H9 (cell line): ENCODE measurements at regions not wholly inside any gene's neighbourhood (a gene's known extent, or its start where the extent isn't known, plus 50 kb on each side); places are given as distances from the start of the nearest gene placed in this dataset.

Source experiments
- DNase-seq: peaks from one replicate; pipeline ENCODE4 v3.0.0-alpha.2; 2017
- H2AFZ ChIP-seq: one replicate; pipeline ENCODE4 v1.6.1; 2013; ENCODE audit warnings: mild to moderate bottlenecking, low read length, control low read depth, moderate library complexity
- H2AK5ac ChIP-seq: 2 replicates; pipeline ENCODE4 v1.6.1; 2013; ENCODE audit warnings: low read length, control low read depth, mixed read lengths; ENCODE audit not compliant: insufficient read length
- H2BK120ac ChIP-seq: one replicate; pipeline ENCODE4 v1.6.1; 2013; ENCODE audit warnings: low read depth, mild to moderate bottlenecking, low read length, control low read depth, inconsistent platforms; ENCODE audit not compliant: poor library complexity, severe bottlenecking
- H2BK12ac ChIP-seq: 2 replicates; pipeline ENCODE4 v1.6.1; 2013; ENCODE audit warnings: low read length, control low read depth, mixed read lengths, low read depth; ENCODE audit not compliant: insufficient read length
- H2BK15ac ChIP-seq: 2 replicates; pipeline ENCODE4 v1.6.1; 2013; ENCODE audit warnings: low read depth, low read length, control low read depth
- H2BK20ac ChIP-seq: one replicate; pipeline ENCODE4 v1.6.1; 2013; ENCODE audit warnings: low read depth, mild to moderate bottlenecking, low read length, control low read depth, inconsistent platforms; ENCODE audit not compliant: poor library complexity, severe bottlenecking
- H2BK5ac ChIP-seq: 2 replicates; pipeline ENCODE4 v1.6.1; 2013; ENCODE audit warnings: low read length, control low read depth, mixed read lengths; ENCODE audit not compliant: insufficient read length
- H3K14ac ChIP-seq: 2 replicates; pipeline ENCODE4 v1.6.1; 2013; ENCODE audit warnings: low read length, control low read depth; ENCODE audit not compliant: insufficient read depth
- H3K18ac ChIP-seq: 2 replicates; pipeline ENCODE4 v1.6.1; 2013; ENCODE audit warnings: low read depth, mild to moderate bottlenecking, mixed read lengths, low read length, control low read depth; ENCODE audit not compliant: insufficient read length
- H3K23ac ChIP-seq: 2 replicates; pipeline ENCODE4 v1.6.1; 2013; ENCODE audit warnings: low read length, control low read depth, mixed read lengths, low read depth; ENCODE audit not compliant: insufficient read length
- H3K23me2 ChIP-seq: 2 replicates; pipeline ENCODE4 v1.6.1; 2013; ENCODE audit warnings: low read depth, mild to moderate bottlenecking, mixed read lengths, low read length, control low read depth; ENCODE audit not compliant: insufficient read length, poor library complexity, severe bottlenecking
- H3K27ac ChIP-seq: 2 replicates; pipeline ENCODE4 v1.5.1; 2013; ENCODE audit warnings: low read length, control low read depth, mixed read lengths, low read depth; ENCODE audit not compliant: insufficient read length
- H3K27me3 ChIP-seq: 2 replicates; pipeline ENCODE4 v1.6.1; 2013; ENCODE audit warnings: low read length, control low read depth, inconsistent platforms; ENCODE audit not compliant: insufficient read depth
- H3K4ac ChIP-seq: 2 replicates; pipeline ENCODE4 v1.6.1; 2013; ENCODE audit warnings: low read depth, mild to moderate bottlenecking, control low read depth, inconsistent platforms, low read length, moderate library complexity
- H3K4me1 ChIP-seq: 2 replicates; pipeline ENCODE4 v1.6.1; 2013; ENCODE audit warnings: low read length, control low read depth, inconsistent platforms; ENCODE audit not compliant: insufficient read depth
- H3K4me2 ChIP-seq: 2 replicates; pipeline ENCODE4 v1.6.1; 2013; ENCODE audit warnings: low read length, control low read depth, mixed read lengths; ENCODE audit not compliant: insufficient read length, insufficient read depth
- H3K56ac ChIP-seq: 2 replicates; pipeline ENCODE4 v1.6.1; 2013; ENCODE audit warnings: low read depth, mild to moderate bottlenecking, mixed read lengths, low read length, control low read depth; ENCODE audit not compliant: insufficient read length
- H3K79me1 ChIP-seq: 2 replicates; pipeline ENCODE4 v1.6.1; 2013; ENCODE audit warnings: low read depth, mild to moderate bottlenecking, moderate library complexity, low read length, control low read depth, inconsistent platforms; ENCODE audit not compliant: insufficient read depth, poor library complexity, severe bottlenecking
- H3K79me2 ChIP-seq: 2 replicates; pipeline ENCODE4 v1.6.1; 2013; ENCODE audit warnings: low read length, control low read depth, inconsistent platforms; ENCODE audit not compliant: insufficient read depth
- H3K9ac ChIP-seq: 2 replicates; pipeline ENCODE4 v1.6.1; 2013; ENCODE audit warnings: low read length, control low read depth, mixed read lengths; ENCODE audit not compliant: insufficient read length; ENCODE audit errors: extremely low read depth
- H3K9me3 ChIP-seq: one replicate; pipeline ENCODE4 v1.6.1; 2013; ENCODE audit warnings: low read depth, low read length, inconsistent platforms; ENCODE audit not compliant: control insufficient read depth
- H3T11ph ChIP-seq: one replicate; pipeline ENCODE4 v1.6.1; 2013; ENCODE audit warnings: mild to moderate bottlenecking, low read length, control low read depth, inconsistent platforms
- H4K20me1 ChIP-seq: one replicate; pipeline ENCODE4 v1.6.1; 2013; ENCODE audit not compliant: control insufficient read depth, insufficient read length, insufficient read depth
- H4K5ac ChIP-seq: 2 replicates; pipeline ENCODE4 v1.6.1; 2013; ENCODE audit warnings: low read depth, mild to moderate bottlenecking, mixed read lengths, low read length, control low read depth; ENCODE audit not compliant: insufficient read length
- H4K8ac ChIP-seq: replicated peaks from 2 replicates; pipeline ENCODE4 v1.6.1; 2013; ENCODE audit warnings: low read length, control low read depth, mixed read lengths, low read depth; ENCODE audit not compliant: insufficient read length
- H4K91ac ChIP-seq: 2 replicates; pipeline ENCODE4 v1.6.1; 2013; ENCODE audit warnings: low read depth, mild to moderate bottlenecking, moderate library complexity, mixed read lengths, low read length, control low read depth; ENCODE audit not compliant: insufficient read length
- H3K27ac Mint-ChIP-seq, 3 experiments: 2 replicates in 2 of 3; 3 replicates in 1 of 3; pipeline ENCODE4 v1.8.0; 2020 to 2021; ENCODE audit warnings: mixed read lengths in 3 of 3, mild to moderate bottlenecking in 1 of 3, moderate library complexity in 1 of 3
- H3K27me3 Mint-ChIP-seq: 2 replicates; pipeline ENCODE4 v1.8.0; 2021; ENCODE audit warnings: low read depth, mild to moderate bottlenecking, moderate library complexity, mixed read lengths
- H3K36me3 Mint-ChIP-seq, 3 experiments: 2 replicates in 2 of 3; 3 replicates in 1 of 3; pipeline ENCODE4 v1.8.0; 2020 to 2021; ENCODE audit warnings: low read depth in 3 of 3, mixed read lengths in 3 of 3; ENCODE audit not compliant: insufficient read depth in 1 of 3
- H3K4me1 Mint-ChIP-seq, 2 experiments: 2 replicates each; pipeline ENCODE4 v1.8.0; 2020; ENCODE audit warnings: mixed read lengths in 2 of 2
- H3K4me3 Mint-ChIP-seq, 2 experiments: 2 replicates in 1 of 2; 3 replicates in 1 of 2; pipeline ENCODE4 v1.8.0; 2020 to 2021; ENCODE audit warnings: mild to moderate bottlenecking in 2 of 2, mixed read lengths in 2 of 2, moderate library complexity in 1 of 2
- H3K9me3 Mint-ChIP-seq, 2 experiments: 2 replicates in 1 of 2; 3 replicates in 1 of 2; pipeline ENCODE4 v1.8.0; 2020; ENCODE audit warnings: mild to moderate bottlenecking in 2 of 2, mixed read lengths in 2 of 2, moderate library complexity in 1 of 2
- whole genome bisulfite sequencing: extraction: QIAGEN DNeasy Blood & Tissue Kit; methylation state at CpG from one replicate; pipeline ENCODE4 v1.1.7; 2013; ENCODE audit warnings: missing lambda C conversion rate, low lambda C conversion rate, mixed read lengths; ENCODE audit not compliant: insufficient read length; ENCODE audit errors: extremely low coverage; 5-methylcytosine and 5-hydroxymethylcytosine counted together
- TF ChIP-seq, protein P1 (sequence below): fragments of 200-600 bp; sonication (generic); conservative IDR thresholded peaks from 3 replicates; pipeline ENCODE4 v1.8.0; 2021; ENCODE audit warnings: antibody characterized with exemption, mild to moderate bottlenecking

DNA sequence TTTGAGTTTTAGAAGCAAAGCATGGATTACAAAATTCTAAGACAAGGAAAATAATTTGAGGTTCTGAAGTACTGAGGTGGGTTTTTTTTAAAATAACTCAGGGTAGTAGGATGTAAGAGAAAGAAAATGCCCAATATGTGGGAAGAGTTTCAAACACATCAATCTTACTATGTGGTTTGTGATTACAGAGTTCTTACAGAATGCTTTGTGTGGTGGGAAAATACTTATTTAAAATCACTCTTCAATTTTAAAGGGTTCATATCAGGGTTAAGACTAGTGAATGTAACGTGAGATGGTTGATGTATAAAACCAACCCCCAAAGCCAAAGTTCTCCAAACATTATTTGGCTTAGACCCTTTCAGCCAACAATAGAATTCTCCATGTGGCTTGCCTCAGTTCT, 173.5 kb downstream of the UBE2E3 start:
- H2AFZ ChIP-seq, result no peak overlapping the region
- TF ChIP-seq, protein P1, sequence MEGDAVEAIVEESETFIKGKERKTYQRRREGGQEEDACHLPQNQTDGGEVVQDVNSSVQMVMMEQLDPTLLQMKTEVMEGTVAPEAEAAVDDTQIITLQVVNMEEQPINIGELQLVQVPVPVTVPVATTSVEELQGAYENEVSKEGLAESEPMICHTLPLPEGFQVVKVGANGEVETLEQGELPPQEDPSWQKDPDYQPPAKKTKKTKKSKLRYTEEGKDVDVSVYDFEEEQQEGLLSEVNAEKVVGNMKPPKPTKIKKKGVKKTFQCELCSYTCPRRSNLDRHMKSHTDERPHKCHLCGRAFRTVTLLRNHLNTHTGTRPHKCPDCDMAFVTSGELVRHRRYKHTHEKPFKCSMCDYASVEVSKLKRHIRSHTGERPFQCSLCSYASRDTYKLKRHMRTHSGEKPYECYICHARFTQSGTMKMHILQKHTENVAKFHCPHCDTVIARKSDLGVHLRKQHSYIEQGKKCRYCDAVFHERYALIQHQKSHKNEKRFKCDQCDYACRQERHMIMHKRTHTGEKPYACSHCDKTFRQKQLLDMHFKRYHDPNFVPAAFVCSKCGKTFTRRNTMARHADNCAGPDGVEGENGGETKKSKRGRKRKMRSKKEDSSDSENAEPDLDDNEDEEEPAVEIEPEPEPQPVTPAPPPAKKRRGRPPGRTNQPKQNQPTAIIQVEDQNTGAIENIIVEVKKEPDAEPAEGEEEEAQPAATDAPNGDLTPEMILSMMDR, result no peak
- no peak overlapping the region for H4K91ac ChIP-seq
- peaks cover 12% of the 10 kb centered on the region for H3K9me3 ChIP-seq
- H2AK5ac ChIP-seq, result no peak overlapping the region
- no peak overlapping the region for H3K56ac ChIP-seq
- no peak overlapping the region for H3K4me2 ChIP-seq
- no peaks in the 10 kb centered on the region for H4K20me1 ChIP-seq
- no peak overlapping the region for H3K23ac ChIP-seq
- H3K27me3 Mint-ChIP-seq, result no peaks in the 10 kb centered on the region; the same call in 1 of the 2 replicates
- H2BK20ac ChIP-seq, result no peak overlapping the region
- no peaks in the 10 kb centered on the region for H3K79me1 ChIP-seq
- H3K4ac ChIP-seq, result no peak overlapping the region
- no peak overlapping the region for H2BK5ac ChIP-seq
- H3K9ac ChIP-seq, result no peak overlapping the region
- no peak overlapping the region for H4K8ac ChIP-seq
- no peak overlapping the region for H3K4me3 Mint-ChIP-seq
- H3K27ac Mint-ChIP-seq, result no peak overlapping the region
- no peak overlapping the region for H3K27ac ChIP-seq
- H3K14ac ChIP-seq, result no peak overlapping the region
- peaks cover 3 to 9% (median 3%) of the 10 kb centered on the region in 3 experiments; a peak in 5 of 7 replicates for H3K36me3 Mint-ChIP-seq
- H3K27me3 ChIP-seq, result no peaks in the 10 kb centered on the region
- no peaks in the 10 kb centered on the region for H3K23me2 ChIP-seq
- no peaks in the 10 kb centered on the region for H3K79me2 ChIP-seq
- H4K5ac ChIP-seq, result no peak overlapping the region
- H2BK15ac ChIP-seq, result no peak overlapping the region
- no peak for DNase-seq
- no peak overlapping the region for H3T11ph ChIP-seq
- no peak overlapping the region for H2BK12ac ChIP-seq
- H2BK120ac ChIP-seq, result no peak overlapping the region
- no CpG with 5 or more reads among the region's 1 CpG for WGBS
- no peaks in the 10 kb centered on the region for H3K4me1 ChIP-seq
- no peaks in the 10 kb centered on the region for H3K4me1 Mint-ChIP-seq
- H3K9me3 Mint-ChIP-seq, result peaks cover 16 to 18% of the 10 kb centered on the region in 2 experiments
- no peak overlapping the region for H3K18ac ChIP-seq
